Muscle of leg (tissue), 3 donors: ENCODE measurements at regions not wholly inside any gene's neighbourhood (a gene's known extent, or its start where the extent isn't known, plus 50 kb on each side); places are given as distances from the start of the nearest gene placed in this dataset.
A peak's percentile ranks its signal among the peaks of the same experiment; 100 is the strongest.
"Not testable (repeated sequence)": the region's sequence is repeated elsewhere in the genome, so short reads cannot be mapped to it uniquely, and the experiment has no call there.

Experiments
- DNase-seq: peaks from one replicate; pipeline ENCODE4 v3.0.0; 2013
- H3K27ac ChIP-seq: one replicate; pipeline ENCODE4 v1.5.1; 2013; ENCODE audit warnings: mild to moderate bottlenecking, low read length, control low read depth
- H3K27me3 ChIP-seq: one replicate; pipeline ENCODE4 v1.6.1; 2013; ENCODE audit warnings: low read length; ENCODE audit not compliant: control insufficient read depth, insufficient read depth
- H3K36me3 ChIP-seq: one replicate; pipeline ENCODE4 v1.6.1; 2013; ENCODE audit warnings: low read length; ENCODE audit not compliant: control insufficient read depth, insufficient read depth
- H3K4me1 ChIP-seq: one replicate; pipeline ENCODE4 v1.6.1; 2013; ENCODE audit warnings: low read length; ENCODE audit not compliant: control insufficient read depth, insufficient read depth
- H3K4me3 ChIP-seq: one replicate; pipeline ENCODE4 v1.5.1; 2013; ENCODE audit warnings: low read length, control low read depth
- H3K9me3 ChIP-seq: replicated peaks from 2 replicates; pipeline ENCODE4 v1.6.1; 2013; ENCODE audit warnings: low read depth, low read length; ENCODE audit not compliant: control insufficient read depth
- WGBS: methylation state at CpG from one replicate; pipeline ENCODE4 v1.1.5; 2013; ENCODE audit warnings: missing lambda C conversion rate; ENCODE audit not compliant: insufficient coverage; 5-methylcytosine and 5-hydroxymethylcytosine counted together

GRCh38 chr16:60359412-60359811 is 1625.3 kb upstream of the GOT2 start:
- H3K27ac ChIP-seq, H3K9me3 ChIP-seq, DNase-seq, H3K4me1 ChIP-seq, H3K27me3 ChIP-seq, H3K4me3 ChIP-seq, H3K36me3 ChIP-seq: not testable (repeated sequence)
- WGBS, result 94% methylated on average over 17 of the region's 17 CpGs

- H3K27ac ChIP-seq, H3K4me3 ChIP-seq, H3K27me3 ChIP-seq, H3K36me3 ChIP-seq, H3K4me1 ChIP-seq, H3K9me3 ChIP-seq, DNase-seq: not testable (repeated sequence)
- WGBS, result 97% methylated on average over 25 of the region's 29 CpGs
These were observed 1623.9 kb upstream of the GOT2 start for GRCh38 chr16:60357876-60358522.

GRCh38 chr16:60346256-60346655 is 1612.1 kb upstream of the GOT2 start:
- Histone ChIP-seq H3K27me3 (no peaks in the 10 kb centered on the region), H3K36me3 (no peaks in the 10 kb centered on the region), H3K27ac (no peak overlapping the region), H3K4me3 (no peak overlapping the region), H3K9me3 (no peaks in the 10 kb centered on the region), H3K4me1 (no peaks in the 10 kb centered on the region)
- WGBS, result no CpG with 5 or more reads among the region's 1 CpG
- DNase-seq, result no peak

GRCh38 chr16:60337671-60338070 is 1603.6 kb upstream of the GOT2 start:
- no peak overlapping the region for H3K4me3 ChIP-seq
- no peaks in the 10 kb centered on the region for H3K4me1 ChIP-seq
- no peak overlapping the region for H3K27ac ChIP-seq
- H3K9me3 ChIP-seq, result peaks cover under 1% of the 10 kb centered on the region
- WGBS, result no CpG with 5 or more reads among the region's 4 CpGs
- no peak for DNase-seq
- no peaks in the 10 kb centered on the region for H3K27me3 ChIP-seq
- H3K36me3 ChIP-seq, result no peaks in the 10 kb centered on the region

- H3K4me3 ChIP-seq, result no peak overlapping the region
- H3K27ac ChIP-seq, result no peak overlapping the region
- no peaks in the 10 kb centered on the region for H3K4me1 ChIP-seq
- peaks cover 3% of the 10 kb centered on the region for H3K9me3 ChIP-seq
- DNase-seq, result no peak
- H3K27me3 ChIP-seq, result no peaks in the 10 kb centered on the region
- WGBS, result no CpG with 5 or more reads among the region's 2 CpGs
- H3K36me3 ChIP-seq, result no peaks in the 10 kb centered on the region
These were observed 1597.1 kb upstream of the GOT2 start for GRCh38 chr16:60331168-60331567.

GRCh38 chr16:60329108-60329507 is 1595.0 kb upstream of the GOT2 start:
- no peaks in the 10 kb centered on the region for H3K36me3 ChIP-seq
- H3K4me1 ChIP-seq, result no peaks in the 10 kb centered on the region
- no peak overlapping the region for H3K4me3 ChIP-seq
- H3K27ac ChIP-seq, result no peak overlapping the region
- H3K27me3 ChIP-seq, result no peaks in the 10 kb centered on the region
- peaks cover 3% of the 10 kb centered on the region for H3K9me3 ChIP-seq
- DNase-seq, result no peak
- WGBS, result no CpG with 5 or more reads among the region's 2 CpGs

GRCh38 chr16:60328152-60328551 is 1594.0 kb upstream of the GOT2 start:
- no CpG with 5 or more reads among the region's 1 CpG for WGBS

GRCh38 chr16:60318486-60318885 is 1584.4 kb upstream of the GOT2 start:
- WGBS, result 92% methylated on average over 1 of the region's 2 CpGs
- Histone ChIP-seq H3K9me3 (no peaks in the 10 kb centered on the region), H3K4me3 (no peak overlapping the region), H3K27ac (no peak overlapping the region), H3K4me1 (no peaks in the 10 kb centered on the region), H3K27me3 (no peaks in the 10 kb centered on the region), H3K36me3 (no peaks in the 10 kb centered on the region)
- no peak for DNase-seq

More at GRCh38 chr16:60328152-60328551, 1594.0 kb upstream of the GOT2 start:
- Histone ChIP-seq H3K9me3 (peaks cover 3% of the 10 kb centered on the region), H3K27me3 (no peaks in the 10 kb centered on the region), H3K36me3 (no peaks in the 10 kb centered on the region), H3K27ac (no peak overlapping the region), H3K4me3 (no peak overlapping the region), H3K4me1 (no peaks in the 10 kb centered on the region)
- no peak for DNase-seq

- Histone ChIP-seq H3K9me3 (no peaks in the 10 kb centered on the region), H3K4me3 (no peak overlapping the region), H3K4me1 (no peaks in the 10 kb centered on the region), H3K27ac (no peak overlapping the region), H3K36me3 (no peaks in the 10 kb centered on the region), H3K27me3 (no peaks in the 10 kb centered on the region)
- no CpG with 5 or more reads among the region's 1 CpG for WGBS
- peak; percentile 10 for DNase-seq
These were observed 1576.8 kb upstream of the GOT2 start for GRCh38 chr16:60310846-60311445.

- Histone ChIP-seq H3K4me1 (no peaks in the 10 kb centered on the region), H3K27me3 (no peaks in the 10 kb centered on the region), H3K36me3 (no peaks in the 10 kb centered on the region), H3K9me3 (no peaks in the 10 kb centered on the region), H3K4me3 (no peak overlapping the region), H3K27ac (no peak overlapping the region)
- peak; percentile 74 for DNase-seq
- no CpG with 5 or more reads among the region's 2 CpGs for WGBS
These were observed 1570.6 kb upstream of the GOT2 start for GRCh38 chr16:60304720-60305119.
